HUES6 (cell line): ENCODE measurements at regions not wholly inside any gene's neighbourhood (a gene's known extent, or its start where the extent isn't known, plus 50 kb on each side); places are given as distances from the start of the nearest gene placed in this dataset.

Experiments used
- H3K27ac ChIP-seq: 2 replicates; pipeline ENCODE4 v1.7.0; 2013; ENCODE audit warnings: low read depth, mild to moderate bottlenecking, low read length, inconsistent platforms
- H3K27me3 ChIP-seq: 2 replicates; pipeline ENCODE4 v1.6.1; 2013; ENCODE audit warnings: low read length; ENCODE audit not compliant: control insufficient read depth, insufficient read depth
- H3K36me3 ChIP-seq: 2 replicates; pipeline ENCODE4 v1.6.1; 2013; ENCODE audit warnings: low read length; ENCODE audit not compliant: control insufficient read depth, insufficient read depth
- H3K4me1 ChIP-seq: 2 replicates; pipeline ENCODE4 v1.6.1; 2013; ENCODE audit warnings: low read length; ENCODE audit not compliant: control insufficient read depth, insufficient read depth
- H3K4me3 ChIP-seq: 2 replicates; pipeline ENCODE4 v1.5.1; 2013; ENCODE audit warnings: low read depth, low read length
- H3K9ac ChIP-seq: one replicate; pipeline ENCODE4 v1.6.1; 2013; ENCODE audit warnings: mild to moderate bottlenecking, low read length
- H3K9me3 ChIP-seq: 2 replicates; pipeline ENCODE4 v1.6.1; 2013; ENCODE audit warnings: low read depth, low read length; ENCODE audit not compliant: control insufficient read depth, insufficient read depth

DNA sequence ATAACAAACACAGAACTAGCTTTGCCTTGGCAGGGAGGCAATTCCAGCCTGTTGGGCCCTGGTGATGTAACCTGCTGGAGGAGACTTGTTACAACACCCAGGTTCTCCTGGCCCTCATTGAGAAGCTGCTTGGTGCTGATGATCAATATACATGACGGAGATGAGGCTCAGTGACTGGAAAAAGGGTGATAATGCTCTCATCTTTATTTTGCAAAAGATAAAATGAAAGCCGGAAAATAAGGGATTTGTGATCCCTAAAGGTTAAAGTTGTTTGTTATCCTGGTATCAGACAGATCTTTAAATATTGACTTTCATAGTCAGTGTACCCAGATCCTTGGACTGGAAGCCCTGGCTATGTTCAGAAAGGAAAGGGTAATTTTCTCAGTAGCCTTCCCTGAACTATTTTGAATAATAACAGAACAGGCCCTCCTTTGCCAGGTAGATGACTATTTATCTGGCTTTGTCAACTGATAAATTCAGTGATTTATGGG lies 118.9 kb upstream of the MEIS2 start:
- H3K9me3 ChIP-seq = no peaks in the 10 kb centered on the region
- no peak overlapping the region for H3K9ac ChIP-seq
- H3K4me3 ChIP-seq = no peak overlapping the region
- H3K27me3 ChIP-seq = no peaks in the 10 kb centered on the region
- no peaks in the 10 kb centered on the region for H3K36me3 ChIP-seq
- H3K4me1 ChIP-seq = no peaks in the 10 kb centered on the region
- H3K27ac ChIP-seq = no peak overlapping the region

DNA sequence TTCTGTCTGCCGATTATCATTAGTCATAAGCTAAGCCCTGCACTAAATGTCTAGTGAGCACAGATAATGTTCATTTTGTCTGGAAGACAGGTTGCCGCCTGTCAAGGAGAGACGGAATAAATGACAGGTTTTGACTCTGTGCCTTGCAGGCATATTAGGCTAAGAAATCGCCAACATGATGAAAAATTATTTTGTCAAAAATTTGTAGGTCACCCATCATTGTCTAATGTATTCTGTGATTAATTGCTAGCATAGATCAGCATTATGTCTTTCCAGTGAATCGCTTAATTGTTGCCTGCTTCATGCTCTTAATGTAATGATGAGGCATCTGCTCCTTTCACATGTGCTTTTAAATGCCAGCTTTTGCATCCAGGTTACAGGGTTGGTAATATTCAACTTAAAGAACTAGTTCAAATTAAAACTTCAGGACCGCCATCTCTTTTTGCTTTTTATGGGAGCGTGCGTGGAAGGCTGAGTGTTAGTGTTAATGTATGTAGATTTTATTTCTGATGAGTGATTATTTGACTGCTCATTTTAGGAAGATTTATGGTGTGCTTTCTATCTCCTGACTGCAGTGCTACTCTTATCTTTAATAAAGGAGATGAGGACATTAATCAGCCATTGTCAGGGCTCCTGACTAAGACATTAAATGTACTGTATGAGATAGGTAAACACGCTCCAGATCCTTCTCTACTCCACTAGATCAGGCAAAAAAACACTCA lies 120.8 kb upstream of the MEIS2 start:
- no peak overlapping the region for H3K27ac ChIP-seq
- H3K9me3 ChIP-seq = no peaks in the 10 kb centered on the region
- no peaks in the 10 kb centered on the region for H3K4me1 ChIP-seq
- no peak overlapping the region for H3K9ac ChIP-seq
- no peak overlapping the region for H3K4me3 ChIP-seq
- H3K27me3 ChIP-seq = no peaks in the 10 kb centered on the region
- H3K36me3 ChIP-seq = no peaks in the 10 kb centered on the region

DNA sequence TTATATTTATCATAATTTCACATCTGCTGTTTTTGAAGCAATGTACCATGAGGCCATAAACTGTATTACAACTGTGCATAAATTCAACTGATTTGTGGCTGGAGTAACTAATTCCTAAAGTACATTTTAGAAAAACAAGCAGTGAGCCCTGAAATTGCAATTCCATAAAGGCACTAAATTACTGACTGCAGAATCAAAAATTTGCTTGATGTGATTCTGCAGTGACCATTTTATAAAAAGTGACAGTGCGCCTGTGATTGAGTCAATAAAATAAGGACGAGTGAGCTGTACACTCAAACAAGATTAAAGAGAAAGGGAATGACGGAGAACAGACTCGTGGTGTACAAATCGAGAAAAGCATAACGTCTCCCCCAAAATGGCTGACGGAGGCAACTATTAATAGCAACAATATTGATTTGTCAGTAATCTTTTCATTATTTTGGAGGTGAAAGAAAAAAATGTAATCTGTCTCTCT lies 121.4 kb upstream of the MEIS2 start:
- Histone ChIP-seq H3K9ac (no peak overlapping the region), H3K4me3 (no peak overlapping the region), H3K27me3 (no peaks in the 10 kb centered on the region), H3K27ac (no peak overlapping the region), H3K36me3 (no peaks in the 10 kb centered on the region), H3K4me1 (no peaks in the 10 kb centered on the region), H3K9me3 (no peaks in the 10 kb centered on the region)

DNA sequence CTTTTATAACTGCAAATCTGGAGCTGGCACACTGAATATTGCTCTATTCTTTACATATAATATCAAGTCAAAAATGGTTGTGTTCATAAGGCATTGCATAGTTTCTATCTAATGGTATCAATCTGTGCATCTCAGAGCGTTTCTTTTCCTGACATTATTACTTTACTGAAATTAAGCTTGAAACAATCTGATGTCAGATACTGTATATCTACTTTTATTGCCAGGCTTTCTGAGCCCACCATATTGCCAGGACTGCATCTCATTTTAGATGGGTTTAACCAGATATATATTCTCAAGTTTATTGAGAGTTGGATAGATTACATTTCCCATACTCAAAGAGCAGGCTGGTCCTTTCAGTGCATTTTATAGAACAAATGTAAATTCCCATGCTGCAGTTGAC lies 122.7 kb upstream of the MEIS2 start:
- no peaks in the 10 kb centered on the region for H3K27me3 ChIP-seq
- H3K27ac ChIP-seq = no peak overlapping the region
- no peaks in the 10 kb centered on the region for H3K36me3 ChIP-seq
- H3K9me3 ChIP-seq = no peaks in the 10 kb centered on the region
- no peaks in the 10 kb centered on the region for H3K4me1 ChIP-seq
- no peak overlapping the region for H3K4me3 ChIP-seq
- H3K9ac ChIP-seq = no peak overlapping the region

DNA sequence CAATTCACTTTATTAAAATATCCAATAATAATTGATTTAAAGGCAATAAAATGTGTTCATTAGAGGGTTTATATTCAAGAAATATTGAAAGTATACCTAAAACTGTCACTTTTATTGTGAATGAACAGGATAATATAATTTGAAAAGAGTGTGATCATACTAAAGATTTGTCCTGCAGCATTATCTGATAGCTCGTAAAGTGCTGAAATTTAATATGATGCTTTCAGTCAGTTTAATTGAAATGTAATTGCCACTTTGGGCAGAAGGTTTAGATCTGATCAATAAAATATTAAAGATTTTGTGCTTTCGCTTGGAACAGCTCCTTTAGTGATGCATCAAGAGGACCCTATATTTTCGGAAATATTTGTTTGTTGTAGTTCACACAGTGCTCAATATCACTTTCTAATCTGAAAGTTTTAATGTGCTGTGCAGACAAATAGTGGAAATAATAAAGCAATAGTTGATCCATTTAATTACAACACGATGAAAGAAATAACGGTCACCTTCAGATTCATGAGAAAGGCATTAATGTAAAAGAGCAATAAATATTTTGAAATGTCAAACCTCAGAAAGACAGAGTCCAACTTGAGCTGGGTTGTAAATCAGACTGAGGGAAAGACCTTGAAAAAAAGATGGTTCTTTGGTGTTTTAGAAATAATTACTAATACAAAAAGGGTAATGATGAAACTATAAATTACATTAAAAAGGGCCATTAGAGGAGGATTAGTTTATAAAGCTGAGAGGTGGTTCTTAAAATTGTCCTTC lies 129.7 kb upstream of the MEIS2 start:
- no peak overlapping the region for H3K27ac ChIP-seq
- H3K4me3 ChIP-seq = no peak overlapping the region
- no peaks in the 10 kb centered on the region for H3K9me3 ChIP-seq
- H3K4me1 ChIP-seq = no peaks in the 10 kb centered on the region
- no peaks in the 10 kb centered on the region for H3K27me3 ChIP-seq
- no peaks in the 10 kb centered on the region for H3K36me3 ChIP-seq
- no peak overlapping the region for H3K9ac ChIP-seq

DNA sequence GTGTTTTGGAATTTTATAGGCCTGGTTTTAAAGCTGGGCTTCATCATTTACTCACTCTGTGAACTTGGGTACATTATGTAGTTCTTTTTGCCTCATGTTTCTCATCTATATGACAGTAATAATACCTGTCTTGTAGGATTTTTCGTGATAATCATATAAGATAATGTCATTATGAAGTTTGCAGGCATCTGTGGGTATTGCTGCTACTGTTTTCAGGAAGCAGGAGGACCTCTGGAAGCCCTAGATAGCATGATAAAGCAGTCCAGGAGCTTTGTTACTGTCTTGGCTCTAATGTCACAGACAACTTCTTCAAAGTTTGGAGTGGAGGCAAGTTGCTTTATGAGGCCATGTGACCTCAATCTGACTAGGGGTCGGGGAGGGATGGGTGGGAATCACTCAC lies 145.0 kb upstream of the MEIS2 start:
- Histone ChIP-seq H3K27ac (no peak overlapping the region), H3K36me3 (no peaks in the 10 kb centered on the region), H3K9me3 (no peaks in the 10 kb centered on the region), H3K27me3 (no peaks in the 10 kb centered on the region), H3K4me3 (no peak overlapping the region), H3K4me1 (peaks cover 12% of the 10 kb centered on the region), H3K9ac (no peak overlapping the region)

DNA sequence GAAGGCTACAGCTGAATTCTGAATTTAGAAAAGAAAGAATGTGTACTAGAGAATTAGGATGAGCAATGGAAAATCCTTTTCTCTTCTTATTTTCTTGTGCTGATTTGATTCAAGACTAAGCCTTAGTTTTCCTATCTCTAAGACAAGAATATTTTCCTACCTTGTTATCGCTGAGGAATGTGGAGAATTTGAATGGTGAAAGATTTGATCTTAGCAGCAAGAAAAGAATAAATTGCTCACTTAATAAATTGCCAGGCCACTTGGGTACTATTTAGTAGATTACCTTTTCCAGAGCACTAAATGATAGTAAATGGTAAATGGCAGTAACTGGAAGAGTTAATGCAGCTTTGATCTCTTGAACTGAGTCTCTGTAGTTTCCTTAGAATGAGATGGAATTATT lies 145.7 kb upstream of the MEIS2 start:
- Histone ChIP-seq H3K9me3 (no peaks in the 10 kb centered on the region), H3K27ac (no peak overlapping the region; the same call in 1 of the 2 replicates), H3K27me3 (no peaks in the 10 kb centered on the region), H3K4me3 (no peak overlapping the region), H3K4me1 (peaks cover 12% of the 10 kb centered on the region), H3K9ac (no peak overlapping the region), H3K36me3 (no peaks in the 10 kb centered on the region)

DNA sequence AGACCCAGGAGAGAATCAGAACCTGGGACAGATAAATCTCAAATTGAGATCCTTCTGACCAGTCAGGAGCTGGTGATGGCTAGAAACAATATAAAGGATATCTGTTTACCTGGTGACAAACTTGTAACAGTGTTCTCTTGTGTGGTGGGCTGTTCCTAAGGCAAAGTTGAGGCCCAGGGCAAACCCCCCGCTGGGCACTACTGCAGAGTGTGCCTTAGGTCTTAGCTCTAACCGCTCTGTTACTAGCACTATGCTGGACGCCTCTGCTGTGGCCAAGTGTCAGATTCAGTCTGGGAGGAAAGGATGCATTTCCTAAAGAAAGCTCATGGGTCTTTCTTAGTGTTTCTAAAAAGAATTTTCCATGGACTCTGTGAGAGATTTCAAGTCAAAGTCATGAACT lies 146.5 kb upstream of the MEIS2 start:
- Histone ChIP-seq H3K9me3 (no peaks in the 10 kb centered on the region), H3K4me1 (peaks cover 12% of the 10 kb centered on the region), H3K4me3 (no peak overlapping the region), H3K9ac (no peak overlapping the region), H3K36me3 (no peaks in the 10 kb centered on the region), H3K27me3 (no peaks in the 10 kb centered on the region), H3K27ac (no peak overlapping the region; the same call in 1 of the 2 replicates)

DNA sequence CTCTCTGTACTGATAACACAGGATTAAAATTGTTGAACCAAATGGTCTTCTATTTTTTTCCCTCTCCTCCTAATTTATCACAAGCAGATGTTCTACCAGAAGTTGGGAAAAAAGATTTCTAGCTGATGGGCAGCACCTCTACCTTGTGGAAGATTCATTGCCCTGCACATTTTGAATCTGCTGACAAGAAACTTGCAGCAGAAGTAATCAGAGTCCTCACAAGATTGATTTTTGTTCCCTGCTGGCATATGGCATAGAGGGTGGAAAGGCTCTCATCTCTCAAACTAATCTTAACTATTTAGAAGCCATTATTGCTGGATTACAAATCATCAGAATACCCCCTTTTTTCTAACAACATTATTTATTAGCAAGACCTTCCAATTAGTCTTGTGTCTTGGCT lies 148.9 kb upstream of the MEIS2 start:
- Histone ChIP-seq H3K4me3 (no peak overlapping the region), H3K27ac (no peak overlapping the region), H3K9ac (no peak overlapping the region), H3K9me3 (no peaks in the 10 kb centered on the region), H3K27me3 (no peaks in the 10 kb centered on the region), H3K4me1 (peaks cover 12% of the 10 kb centered on the region), H3K36me3 (no peaks in the 10 kb centered on the region)

DNA sequence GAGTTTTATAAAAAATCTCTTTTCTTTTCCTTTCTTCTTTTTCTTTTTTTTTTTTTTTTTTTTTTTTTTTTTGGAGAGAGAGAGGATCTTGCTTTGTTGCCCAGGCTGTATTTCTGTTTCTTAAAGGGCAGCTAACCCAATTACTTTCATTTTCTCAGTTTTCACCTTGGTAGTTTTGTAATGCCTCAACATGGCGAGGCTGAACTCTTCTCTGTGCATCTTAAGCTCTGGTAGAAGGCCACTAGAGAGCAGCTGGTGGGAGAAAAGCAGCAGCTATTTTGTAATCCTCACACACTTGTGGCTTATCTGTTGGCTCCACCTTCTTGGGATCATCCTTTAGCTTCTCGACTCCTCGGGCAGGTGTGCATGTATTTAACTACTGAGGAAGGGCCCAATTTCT lies 152.2 kb upstream of the MEIS2 start:
- Histone ChIP-seq H3K36me3 (no peaks in the 10 kb centered on the region), H3K9ac (no peak overlapping the region), H3K4me3 (no peak overlapping the region), H3K27ac (no peak overlapping the region), H3K4me1 (no peaks in the 10 kb centered on the region), H3K9me3 (no peaks in the 10 kb centered on the region), H3K27me3 (no peaks in the 10 kb centered on the region)

DNA sequence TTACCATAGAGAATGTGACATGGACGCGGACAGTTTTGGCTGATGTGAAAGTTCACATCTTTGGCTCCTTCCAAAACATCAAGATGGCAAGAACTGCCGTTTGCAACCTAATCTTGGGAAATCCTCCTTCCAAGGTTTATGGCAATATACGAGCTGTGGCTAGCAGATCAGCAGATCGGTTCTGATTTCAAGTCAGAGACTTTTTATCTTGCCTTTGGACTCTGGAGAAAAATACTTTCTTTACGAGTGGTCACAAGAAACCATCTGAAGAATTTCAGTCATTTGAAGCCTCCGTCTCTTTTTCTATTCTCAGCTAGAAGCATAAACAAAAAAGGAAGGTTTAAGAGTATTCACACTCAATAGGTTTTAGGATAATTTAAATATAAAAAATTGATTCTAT lies 153.5 kb upstream of the MEIS2 start:
- Histone ChIP-seq H3K36me3 (no peaks in the 10 kb centered on the region), H3K27me3 (no peaks in the 10 kb centered on the region), H3K27ac (no peak overlapping the region), H3K9ac (no peak overlapping the region), H3K4me3 (no peak overlapping the region), H3K4me1 (no peaks in the 10 kb centered on the region), H3K9me3 (no peaks in the 10 kb centered on the region)
